ENCODE measurements at regions not wholly inside any gene's neighbourhood (a gene's known extent, or its start where the extent isn't known, plus 50 kb on each side); places are given as distances from the start of the nearest gene placed in this dataset.

GRCh38 chr16:17023606-17024005 is 447.2 kb downstream of the XYLT1 start:
- no peak for DNase-seq (ENCODE audit: low read depth in 1 of 2, low spot score in 2 of 2)
- no peak overlapping the region for H3K56ac ChIP-seq (replicated peaks; ENCODE audit: insufficient read length, low read depth, low read length)
- H3K27me3 ChIP-seq (replicated peaks in 1 of 4; ENCODE audit: control insufficient read depth in 3 of 4, extremely low read depth in 1 of 4, insufficient read depth in 3 of 4, low read length in 3 of 4), result no peaks in the 10 kb centered on the region
- no peaks in the 10 kb centered on the region for H3K79me2 ChIP-seq (ENCODE audit: control insufficient read depth in 1 of 2, insufficient read depth in 2 of 2, low read length in 2 of 2)
- H2BK20ac ChIP-seq (ENCODE audit: low read length), result no peak overlapping the region
- H2BK15ac ChIP-seq (ENCODE audit: low read length), result no peak overlapping the region
- no peak overlapping the region for H2AK5ac ChIP-seq (ENCODE audit: low read depth, low read length)
- H3K9me3 ChIP-seq (ENCODE audit: insufficient read depth in 2 of 2, low read depth in 1 of 2, low read length in 1 of 2), result no peaks in the 10 kb centered on the region
- no peak overlapping the region for H3K4me3 ChIP-seq (ENCODE audit: extremely low read depth in 1 of 4, insufficient read depth in 2 of 4, low read depth in 3 of 4, low read length in 4 of 4)
- ChIA-PET POLR2A (ENCODE audit: partially characterized antibody) (no interaction called here), CTCF (ENCODE audit: partially characterized antibody) (no interaction called here)
- H2AFZ ChIP-seq (ENCODE audit: low read length), result no peak overlapping the region
- FAIRE-seq, result no peak
- H3K23ac ChIP-seq (ENCODE audit: insufficient read length), result no peak overlapping the region
- H4K20me1 ChIP-seq (replicated peaks in 1 of 2; ENCODE audit: control insufficient read depth in 1 of 2, insufficient read depth in 2 of 2, low read length in 2 of 2), result no peaks in the 10 kb centered on the region
- H4K5ac ChIP-seq (ENCODE audit: insufficient read length, low read depth, low read length), result no peak overlapping the region
- H3K4me1 ChIP-seq (replicated peaks in 1 of 4; ENCODE audit: control insufficient read depth in 3 of 4, insufficient read depth in 4 of 4, low read length in 3 of 4), result peaks cover 0 to 6% (median 0%) of the 10 kb centered on the region in 4 experiments; a peak in 1 of 7 replicates
- no peak overlapping the region for H2BK120ac ChIP-seq (replicated peaks; ENCODE audit: low read depth, low read length)
- 88% methylated on average over 4 of the region's 4 CpGs; no CpG with 5 or more reads in 1 of the 2 experiments for WGBS, 2 experiments (ENCODE audit: extremely low coverage in 1 of 2, insufficient coverage in 1 of 2, insufficient read length in 1 of 2, insufficient replicate concordance in 2 of 2, low coverage in 1 of 2, low lambda C conversion rate in 2 of 2, missing lambda C conversion rate in 1 of 2)
- H3K4me2 ChIP-seq (ENCODE audit: insufficient read depth in 1 of 2, low read depth in 2 of 2, low read length in 2 of 2), result no peak overlapping the region
- no peak overlapping the region for H4K8ac ChIP-seq (ENCODE audit: extremely low read depth, insufficient read depth, low read length)
- H3K18ac ChIP-seq (ENCODE audit: extremely low read depth, low read length), result no peak overlapping the region
- H3K23me2 ChIP-seq (ENCODE audit: low read depth, low read length), result no peaks in the 10 kb centered on the region
- H2BK5ac ChIP-seq (ENCODE audit: low read depth, low read length), result no peak overlapping the region
- no peaks in the 10 kb centered on the region for H3K36me3 ChIP-seq (ENCODE audit: control insufficient read depth in 2 of 4, insufficient read depth in 4 of 4, low read length in 3 of 4)
- TF ChIP-seq KDM1A (IDR thresholded peaks at IDR 0.05; ENCODE audit: borderline replicate concordance, low read length), result peak; percentile 70; the same call in 1 of the 2 replicates
- TF ChIP-seq PHF8 (conservative IDR thresholded peaks at IDR 0.05; ENCODE audit: low read depth, low read length), result no peak
- no peak for TF ChIP-seq KDM5A (IDR thresholded peaks at IDR 0.05; ENCODE audit: low read length)
- no peak overlapping the region for H3K27ac ChIP-seq (ENCODE audit: low read depth, low read length)
- no peaks in the 10 kb centered on the region for H3K79me1 ChIP-seq (ENCODE audit: low read depth, low read length)
- no peak overlapping the region for H4K91ac ChIP-seq (replicated peaks; ENCODE audit: insufficient read length, low read length)
- H3K4ac ChIP-seq (replicated peaks; ENCODE audit: insufficient read length, low read depth, low read length), result no peak overlapping the region
- no peak overlapping the region for H3K9ac ChIP-seq (replicated peaks in 1 of 4; ENCODE audit: extremely low read depth in 1 of 4, low read depth in 3 of 4, low read length in 3 of 4)
- no peak overlapping the region for H2BK12ac ChIP-seq (ENCODE audit: low read depth, low read length)
- H3K14ac ChIP-seq (ENCODE audit: insufficient read length), result no peak overlapping the region

All from H1 (cell line).